ENCODE measurements at regions not wholly inside any gene's neighbourhood (a gene's known extent, or its start where the extent isn't known, plus 50 kb on each side); places are given as distances from the start of the nearest gene placed in this dataset.

DNA sequence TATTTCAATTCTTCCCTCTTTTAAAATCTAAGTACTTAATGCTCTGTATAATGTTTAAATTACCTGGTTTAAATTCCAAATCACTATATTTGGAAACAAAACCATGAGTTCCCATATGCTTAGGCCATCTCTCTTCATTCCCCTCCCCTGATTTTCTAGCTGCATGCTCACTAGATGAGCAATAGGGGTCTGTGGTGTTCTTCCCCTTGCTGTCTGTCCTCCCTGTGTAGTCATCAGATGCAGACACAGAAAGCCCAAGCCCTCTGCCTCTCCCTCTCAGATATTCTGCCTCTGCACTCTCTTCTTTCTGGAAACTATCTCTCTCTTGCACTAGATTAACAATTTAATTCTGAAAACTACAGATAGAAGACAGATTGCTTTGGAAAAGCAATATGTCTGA lies 1730.2 kb downstream of the OLFM4 start (continued):
- TF ChIP-seq, protein P1, sequence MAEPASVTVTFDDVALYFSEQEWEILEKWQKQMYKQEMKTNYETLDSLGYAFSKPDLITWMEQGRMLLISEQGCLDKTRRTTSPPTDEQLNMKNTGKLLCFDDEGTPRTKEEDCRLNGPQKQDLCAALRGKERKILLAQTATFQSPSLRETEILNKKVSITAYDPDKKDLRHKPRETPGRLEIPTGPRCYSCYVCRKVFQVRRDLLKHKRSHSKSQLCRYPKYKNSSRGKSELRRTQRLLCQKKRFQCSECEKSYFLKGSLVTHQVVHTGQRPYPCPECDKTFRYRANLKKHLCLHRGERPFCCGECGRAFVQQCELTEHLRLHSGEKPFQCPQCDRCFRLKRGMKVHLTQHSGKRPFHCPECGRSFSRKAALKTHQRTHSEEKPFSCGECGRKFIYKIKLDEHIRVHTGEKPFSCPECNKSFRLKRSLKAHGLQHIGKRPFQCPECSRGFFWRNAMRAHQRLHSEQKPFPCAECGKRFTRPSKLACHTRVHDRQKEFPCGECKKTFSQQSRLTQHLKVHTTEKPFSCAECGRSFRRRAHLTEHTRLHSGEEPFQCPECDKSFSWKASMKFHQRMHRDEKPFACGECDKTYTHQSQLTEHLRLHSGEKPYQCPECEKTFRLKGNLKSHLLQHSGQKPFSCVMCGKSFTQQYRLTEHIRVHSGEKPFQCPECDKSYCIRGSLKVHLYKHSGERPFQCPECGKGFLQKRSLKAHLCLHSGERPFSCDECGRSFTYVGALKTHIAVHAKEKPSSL (CRISPR knock-in tag; conservative IDR thresholded peaks at IDR 0.05), result no peak

DNA sequence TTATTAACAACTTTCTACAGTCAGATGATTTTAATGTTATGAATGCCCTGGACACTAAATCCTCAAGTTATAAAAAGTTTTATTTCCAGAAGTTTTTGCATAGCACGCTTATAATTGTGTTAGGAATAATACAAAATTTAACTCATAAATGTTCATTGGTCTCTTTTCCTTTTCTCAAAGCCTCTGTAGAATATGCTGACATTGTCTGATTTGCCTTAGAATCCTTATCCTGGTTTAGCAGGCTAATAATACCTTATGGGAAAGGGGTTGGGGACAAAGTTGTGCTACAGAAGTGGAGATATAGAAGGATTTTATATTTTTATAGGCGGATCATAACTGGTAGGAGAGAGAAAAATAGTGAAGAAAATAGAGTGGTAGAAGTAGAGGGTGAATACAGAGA lies 1739.6 kb downstream of the OLFM4 start:
- TF ChIP-seq FOXJ3 (CRISPR knock-in tag; IDR thresholded peaks at IDR 0.05; ENCODE audit: borderline replicate concordance) (no peak), MXD4 (CRISPR knock-in tag; IDR thresholded peaks at IDR 0.05; ENCODE audit: borderline replicate concordance) (no peak)
- TF ChIP-seq, protein P2, sequence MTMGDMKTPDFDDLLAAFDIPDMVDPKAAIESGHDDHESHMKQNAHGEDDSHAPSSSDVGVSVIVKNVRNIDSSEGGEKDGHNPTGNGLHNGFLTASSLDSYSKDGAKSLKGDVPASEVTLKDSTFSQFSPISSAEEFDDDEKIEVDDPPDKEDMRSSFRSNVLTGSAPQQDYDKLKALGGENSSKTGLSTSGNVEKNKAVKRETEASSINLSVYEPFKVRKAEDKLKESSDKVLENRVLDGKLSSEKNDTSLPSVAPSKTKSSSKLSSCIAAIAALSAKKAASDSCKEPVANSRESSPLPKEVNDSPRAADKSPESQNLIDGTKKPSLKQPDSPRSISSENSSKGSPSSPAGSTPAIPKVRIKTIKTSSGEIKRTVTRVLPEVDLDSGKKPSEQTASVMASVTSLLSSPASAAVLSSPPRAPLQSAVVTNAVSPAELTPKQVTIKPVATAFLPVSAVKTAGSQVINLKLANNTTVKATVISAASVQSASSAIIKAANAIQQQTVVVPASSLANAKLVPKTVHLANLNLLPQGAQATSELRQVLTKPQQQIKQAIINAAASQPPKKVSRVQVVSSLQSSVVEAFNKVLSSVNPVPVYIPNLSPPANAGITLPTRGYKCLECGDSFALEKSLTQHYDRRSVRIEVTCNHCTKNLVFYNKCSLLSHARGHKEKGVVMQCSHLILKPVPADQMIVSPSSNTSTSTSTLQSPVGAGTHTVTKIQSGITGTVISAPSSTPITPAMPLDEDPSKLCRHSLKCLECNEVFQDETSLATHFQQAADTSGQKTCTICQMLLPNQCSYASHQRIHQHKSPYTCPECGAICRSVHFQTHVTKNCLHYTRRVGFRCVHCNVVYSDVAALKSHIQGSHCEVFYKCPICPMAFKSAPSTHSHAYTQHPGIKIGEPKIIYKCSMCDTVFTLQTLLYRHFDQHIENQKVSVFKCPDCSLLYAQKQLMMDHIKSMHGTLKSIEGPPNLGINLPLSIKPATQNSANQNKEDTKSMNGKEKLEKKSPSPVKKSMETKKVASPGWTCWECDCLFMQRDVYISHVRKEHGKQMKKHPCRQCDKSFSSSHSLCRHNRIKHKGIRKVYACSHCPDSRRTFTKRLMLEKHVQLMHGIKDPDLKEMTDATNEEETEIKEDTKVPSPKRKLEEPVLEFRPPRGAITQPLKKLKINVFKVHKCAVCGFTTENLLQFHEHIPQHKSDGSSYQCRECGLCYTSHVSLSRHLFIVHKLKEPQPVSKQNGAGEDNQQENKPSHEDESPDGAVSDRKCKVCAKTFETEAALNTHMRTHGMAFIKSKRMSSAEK (CRISPR knock-in tag; IDR thresholded peaks at IDR 0.05; ENCODE audit: borderline replicate concordance), result no peak
- ChIA-PET POLR2A (no interaction called here), CTCF (no interaction called here)
- Mint-ChIP-seq H3K36me3 (no peaks in the 10 kb centered on the region), H3K27me3 (ENCODE audit: low read depth) (no peaks in the 10 kb centered on the region), H3K4me1 (no peaks in the 10 kb centered on the region), H3K27ac (no peak overlapping the region), H3K4me3 (no peak overlapping the region), H3K9me3 (no peaks in the 10 kb centered on the region; the same call in 1 of the 2 replicates)
- DNase-seq (ENCODE audit: low spot score) (no peak), ATAC-seq (no peak)

DNA sequence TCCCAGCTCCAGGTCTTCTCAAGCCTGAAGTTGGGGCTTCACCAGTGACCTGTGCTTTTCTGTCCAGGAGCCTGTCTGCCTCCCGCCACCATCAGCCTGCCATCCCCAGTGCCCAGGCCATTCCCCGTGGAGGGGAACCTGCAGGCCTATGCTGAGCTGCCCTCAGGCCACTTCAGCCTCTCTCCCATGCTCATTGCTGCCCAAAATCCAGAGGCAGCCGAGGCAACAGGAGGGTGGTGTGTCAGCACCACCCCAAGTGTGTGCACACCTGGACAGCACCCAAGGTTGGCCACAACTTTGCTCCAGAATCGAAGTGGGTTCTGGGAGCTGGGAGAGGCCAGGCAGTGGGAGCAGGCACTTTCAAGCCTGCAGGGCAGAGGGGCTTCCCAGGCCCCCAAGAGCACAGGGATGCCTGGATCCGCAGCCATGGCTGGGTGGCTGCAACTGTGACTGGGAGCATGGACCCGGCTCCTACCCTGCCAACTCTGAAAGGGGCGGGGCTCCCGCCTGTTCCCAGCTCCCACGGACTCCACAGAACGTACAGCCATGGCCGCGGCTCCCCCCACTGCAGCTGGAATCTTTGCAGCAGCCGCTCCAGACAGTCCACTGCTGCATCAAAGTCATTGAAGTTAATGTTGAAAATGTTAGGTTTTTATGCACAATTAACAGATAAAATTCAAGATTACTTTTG lies 1747.0 kb downstream of the OLFM4 start:
- H3K36me3 Mint-ChIP-seq, result peaks cover 10% of the 10 kb centered on the region
- ATAC-seq, result peak; percentile 28; the same call in 1 of the 2 replicates
- DNase-seq (ENCODE audit: low spot score), result no peak
- no peak for TF ChIP-seq NR1H2 (CRISPR knock-in tag; IDR thresholded peaks at IDR 0.05)
- TF ChIP-seq, protein P3, sequence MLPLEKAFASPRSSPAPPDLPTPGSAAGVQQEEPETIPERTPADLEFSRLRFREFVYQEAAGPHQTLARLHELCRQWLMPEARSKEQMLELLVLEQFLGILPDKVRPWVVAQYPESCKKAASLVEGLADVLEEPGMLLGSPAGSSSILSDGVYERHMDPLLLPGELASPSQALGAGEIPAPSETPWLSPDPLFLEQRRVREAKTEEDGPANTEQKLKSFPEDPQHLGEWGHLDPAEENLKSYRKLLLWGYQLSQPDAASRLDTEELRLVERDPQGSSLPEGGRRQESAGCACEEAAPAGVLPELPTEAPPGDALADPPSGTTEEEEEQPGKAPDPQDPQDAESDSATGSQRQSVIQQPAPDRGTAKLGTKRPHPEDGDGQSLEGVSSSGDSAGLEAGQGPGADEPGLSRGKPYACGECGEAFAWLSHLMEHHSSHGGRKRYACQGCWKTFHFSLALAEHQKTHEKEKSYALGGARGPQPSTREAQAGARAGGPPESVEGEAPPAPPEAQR (CRISPR knock-in tag; IDR thresholded peaks at IDR 0.05), result no peak
- TF ChIP-seq, protein P4, sequence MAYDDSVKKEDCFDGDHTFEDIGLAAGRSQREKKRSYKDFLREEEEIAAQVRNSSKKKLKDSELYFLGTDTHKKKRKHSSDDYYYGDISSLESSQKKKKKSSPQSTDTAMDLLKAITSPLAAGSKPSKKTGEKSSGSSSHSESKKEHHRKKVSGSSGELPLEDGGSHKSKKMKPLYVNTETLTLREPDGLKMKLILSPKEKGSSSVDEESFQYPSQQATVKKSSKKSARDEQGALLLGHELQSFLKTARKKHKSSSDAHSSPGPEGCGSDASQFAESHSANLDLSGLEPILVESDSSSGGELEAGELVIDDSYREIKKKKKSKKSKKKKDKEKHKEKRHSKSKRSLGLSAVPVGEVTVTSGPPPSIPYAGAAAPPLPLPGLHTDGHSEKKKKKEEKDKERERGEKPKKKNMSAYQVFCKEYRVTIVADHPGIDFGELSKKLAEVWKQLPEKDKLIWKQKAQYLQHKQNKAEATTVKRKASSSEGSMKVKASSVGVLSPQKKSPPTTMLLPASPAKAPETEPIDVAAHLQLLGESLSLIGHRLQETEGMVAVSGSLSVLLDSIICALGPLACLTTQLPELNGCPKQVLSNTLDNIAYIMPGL (CRISPR knock-in tag; IDR thresholded peaks at IDR 0.05), result no peak
- TF ChIP-seq, protein P5, sequence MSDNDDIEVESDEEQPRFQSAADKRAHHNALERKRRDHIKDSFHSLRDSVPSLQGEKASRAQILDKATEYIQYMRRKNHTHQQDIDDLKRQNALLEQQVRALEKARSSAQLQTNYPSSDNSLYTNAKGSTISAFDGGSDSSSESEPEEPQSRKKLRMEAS (CRISPR knock-in tag; IDR thresholded peaks at IDR 0.05), result no peak
- no peak for TF ChIP-seq ZNF232 (CRISPR knock-in tag; IDR thresholded peaks at IDR 0.05)
- TF ChIP-seq, protein P6, sequence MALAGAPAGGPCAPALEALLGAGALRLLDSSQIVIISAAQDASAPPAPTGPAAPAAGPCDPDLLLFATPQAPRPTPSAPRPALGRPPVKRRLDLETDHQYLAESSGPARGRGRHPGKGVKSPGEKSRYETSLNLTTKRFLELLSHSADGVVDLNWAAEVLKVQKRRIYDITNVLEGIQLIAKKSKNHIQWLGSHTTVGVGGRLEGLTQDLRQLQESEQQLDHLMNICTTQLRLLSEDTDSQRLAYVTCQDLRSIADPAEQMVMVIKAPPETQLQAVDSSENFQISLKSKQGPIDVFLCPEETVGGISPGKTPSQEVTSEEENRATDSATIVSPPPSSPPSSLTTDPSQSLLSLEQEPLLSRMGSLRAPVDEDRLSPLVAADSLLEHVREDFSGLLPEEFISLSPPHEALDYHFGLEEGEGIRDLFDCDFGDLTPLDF (CRISPR knock-in tag; IDR thresholded peaks at IDR 0.05), result no peak
- TF ChIP-seq MXD4 (CRISPR knock-in tag; IDR thresholded peaks at IDR 0.05; ENCODE audit: borderline replicate concordance), result no peak
- TF ChIP-seq KAT7 (CRISPR knock-in tag; IDR thresholded peaks at IDR 0.05; ENCODE audit: borderline replicate concordance), result no peak
- no peak overlapping the region for H3K27ac Mint-ChIP-seq
- ChIA-PET POLR2A (no interaction called here), CTCF (no interaction called here)
- no peaks in the 10 kb centered on the region for H3K27me3 Mint-ChIP-seq (ENCODE audit: low read depth)
- no peak overlapping the region for H3K4me3 Mint-ChIP-seq
- no peaks in the 10 kb centered on the region for H3K4me1 Mint-ChIP-seq
- H3K9me3 Mint-ChIP-seq, result peaks cover 16% of the 10 kb centered on the region
